GM19467 (cell line): ENCODE measurements at regions not wholly inside any gene's neighbourhood (a gene's known extent, or its start where the extent isn't known, plus 50 kb on each side); places are given as distances from the start of the nearest gene placed in this dataset.

Experiments
- ATAC-seq: cut with Tn5 transposase; IDR thresholded peaks from one replicate; pipeline ENCODE4 v1.9.1; 2021; ENCODE audit warnings: mild to moderate bottlenecking, moderate library complexity; ENCODE audit not compliant: unreplicated experiment

GRCh38 chr12:4056910-4057845 lies 184.0 kb upstream of the PARP11 start:
- no peak for ATAC-seq

- no peak for ATAC-seq
Observed at GRCh38 chr12:4054630-4055029, 181.4 kb upstream of the PARP11 start.

GRCh38 chr12:4052691-4053090 lies 179.5 kb upstream of the PARP11 start:
- no peak for ATAC-seq

- no peak for ATAC-seq
Observed at GRCh38 chr12:4051596-4051995, 178.4 kb upstream of the PARP11 start.

GRCh38 chr12:4050340-4050739 lies 177.1 kb upstream of the PARP11 start:
- ATAC-seq: no peak

- ATAC-seq: no peak
Observed at GRCh38 chr12:4049298-4050080, 176.3 kb upstream of the PARP11 start.

GRCh38 chr12:4047421-4047820 lies 174.2 kb upstream of the PARP11 start:
- no peak for ATAC-seq

GRCh38 chr12:4046495-4046840 lies 173.3 kb upstream of the PARP11 start:
- no peak for ATAC-seq

GRCh38 chr12:4045786-4046494 lies 172.7 kb upstream of the PARP11 start:
- ATAC-seq: no peak

GRCh38 chr12:4044736-4045730 lies 171.8 kb upstream of the PARP11 start:
- ATAC-seq: no peak

GRCh38 chr12:4044101-4044500 lies 170.9 kb upstream of the PARP11 start:
- no peak for ATAC-seq

GRCh38 chr12:4041187-4041885 lies 168.1 kb upstream of the PARP11 start:
- ATAC-seq: no peak

GRCh38 chr12:4039931-4040330 lies 166.7 kb upstream of the PARP11 start:
- no peak for ATAC-seq

GRCh38 chr12:4037747-4038312 lies 164.6 kb upstream of the PARP11 start:
- no peak for ATAC-seq

GRCh38 chr12:4036671-4037271 lies 163.6 kb upstream of the PARP11 start:
- ATAC-seq: no peak

GRCh38 chr12:4034921-4035320 lies 161.7 kb upstream of the PARP11 start:
- ATAC-seq: no peak

GRCh38 chr12:4032924-4033615 lies 159.9 kb upstream of the PARP11 start:
- ATAC-seq: no peak

- ATAC-seq: no peak
Observed at GRCh38 chr12:4031703-4032291, 158.6 kb upstream of the PARP11 start.
